ENCODE measurements at regions not wholly inside any gene's neighbourhood (a gene's known extent, or its start where the extent isn't known, plus 50 kb on each side); places are given as distances from the start of the nearest gene placed in this dataset.

DNA sequence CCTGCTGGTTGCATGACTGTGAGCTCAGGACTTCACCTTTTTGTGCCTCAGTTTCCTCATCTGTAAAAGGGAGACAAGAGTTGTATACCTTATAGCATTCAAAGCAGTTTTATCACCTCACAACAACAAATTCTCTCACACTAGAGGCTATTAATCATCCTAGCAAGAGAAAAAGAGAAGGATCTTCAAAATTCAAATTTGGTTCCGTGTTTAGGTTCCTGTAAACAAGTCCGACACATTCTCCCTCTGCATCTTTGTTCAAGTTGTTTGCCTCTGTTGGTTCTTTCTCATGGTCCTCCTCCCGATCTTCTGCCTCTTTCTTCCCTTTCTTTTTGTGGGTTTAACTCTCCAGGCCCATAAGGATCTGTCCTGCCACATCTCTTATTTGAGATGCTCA, 218.0 kb downstream of the PIK3R1 start (continued):
- TF ChIP-seq ZNF347 (CRISPR knock-in tag; IDR thresholded peaks at IDR 0.05; ENCODE audit: low read depth) (no peak), ZBTB7A (IDR thresholded peaks at IDR 0.05; ENCODE audit: borderline replicate concordance, control insufficient read depth, low read depth, low read length) (no peak)

DNA sequence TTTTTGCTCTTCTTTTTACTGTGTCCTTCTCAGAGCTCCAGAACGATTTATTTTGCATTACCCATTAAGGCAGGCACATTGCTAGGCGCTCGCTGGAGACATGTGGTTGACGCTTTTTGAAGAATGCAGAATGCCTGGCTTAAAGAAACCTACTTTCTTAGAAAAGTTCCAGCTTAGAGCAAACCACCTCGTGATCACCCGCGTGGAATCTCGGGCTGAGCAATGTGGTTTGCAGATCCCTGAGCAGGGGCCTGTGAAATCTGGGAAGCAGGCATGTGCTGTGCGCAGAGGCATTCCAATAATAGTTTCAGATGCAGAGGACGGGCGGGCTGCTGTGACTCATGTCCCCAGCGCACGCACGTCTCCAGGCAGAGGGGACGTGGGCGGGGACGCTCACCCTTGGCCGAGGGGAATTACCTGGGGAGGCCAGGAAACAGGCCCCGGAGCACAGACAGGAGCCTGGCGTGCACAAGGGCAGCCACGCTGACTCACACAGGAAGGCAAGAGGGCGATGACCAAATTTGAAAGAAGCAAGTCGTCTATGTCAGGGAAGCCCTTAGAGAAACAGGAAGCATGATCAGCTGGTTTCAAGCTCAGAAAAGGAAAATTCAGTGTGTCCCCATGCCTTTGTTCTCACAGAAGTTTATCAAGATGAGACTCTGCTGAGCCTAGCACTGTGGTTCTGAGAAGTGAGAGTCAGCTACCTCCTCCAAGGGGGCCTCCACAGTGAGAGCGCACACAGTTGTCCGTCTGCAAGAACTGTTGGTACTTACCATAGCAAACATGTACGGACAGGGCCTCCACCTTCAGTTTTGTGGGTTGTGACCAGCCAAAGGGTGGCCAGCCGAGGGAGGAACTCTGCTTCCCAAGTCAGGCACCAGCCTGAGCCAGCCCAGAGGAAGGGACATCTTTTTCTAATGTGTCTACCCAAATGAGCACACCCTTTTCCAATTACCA, 218.6 kb downstream of the PIK3R1 start:
- H3K9ac ChIP-seq (ENCODE audit: insufficient read depth in 1 of 2, low read depth in 2 of 2, low read length in 2 of 2): peak overlapping the region; percentile 78
- H3K79me2 ChIP-seq (ENCODE audit: control insufficient read depth, insufficient read depth, low read length): no peaks in the 10 kb centered on the region
- FAIRE-seq (peak; percentile 91), ATAC-seq (peak; percentile 92), DNase-seq (ENCODE audit: extremely low read depth in 1 of 4, low spot score in 3 of 4) (peak; percentile 85 to 91 (median 86))
- peak overlapping the region; percentile 80 for H3K4me2 ChIP-seq (ENCODE audit: insufficient read depth, low read length)
- H3K9me1 ChIP-seq (ENCODE audit: control insufficient read depth, insufficient read depth, low read length): no peaks in the 10 kb centered on the region
- ChIA-PET CTCF (ENCODE audit: low intra/inter-chr PET ratio) (no interaction called here), POLR2A (interaction anchor here (0.6 to 3.1 kb wide), 8 partner anchors 10 to 624 kb away, joined by 3 to 10 read pairs (median 5); no protein-coding TSS in a partner anchor)
- no TSS peak for BruUV-seq (replicated peaks)
- intact Hi-C loops (cut with micrococcal nuclease): no loop called here
- no peaks in the 10 kb centered on the region for H3K9me3 ChIP-seq (replicated peaks; ENCODE audit: control insufficient read depth, insufficient read depth, low read depth, low read length)
- in situ Hi-C loops (cut with MboI): no loop called here
- H3K27me3 ChIP-seq (ENCODE audit: control insufficient read depth in 2 of 2, insufficient read depth in 2 of 2, low read length in 2 of 2): no peaks in the 10 kb centered on the region
- H4K20me1 ChIP-seq (replicated peaks; ENCODE audit: control insufficient read depth, insufficient read depth, low read length): no peaks in the 10 kb centered on the region
- 11% methylated on average over 27 of the region's 27 CpGs for WGBS (ENCODE audit: insufficient coverage, low coverage, missing lambda C conversion rate)
- H3K27ac ChIP-seq (ENCODE audit: extremely low read depth, low read depth, low read length): peak overlapping the region; percentile 96
- no peak overlapping the region for H3K4me3 ChIP-seq
- H3K36me3 ChIP-seq (ENCODE audit: control insufficient read depth, insufficient read depth, low read length): no peaks in the 10 kb centered on the region
- H2AFZ ChIP-seq (ENCODE audit: low read depth, low read length): peak overlapping the region; percentile 98
- H3K4me1 ChIP-seq (replicated peaks in 1 of 2; ENCODE audit: control insufficient read depth in 2 of 2, insufficient read depth in 2 of 2, low read length in 2 of 2): peaks cover 19 to 56% of the 10 kb centered on the region in 2 experiments
- TF ChIP-seq RB1 (IDR thresholded peaks at IDR 0.05; ENCODE audit: low read depth) (0 out of 2 replicates have a peak, but pooled peaks have one; percentile 3), ZFP36 (IDR thresholded peaks at IDR 0.05; ENCODE audit: low read depth, low read length, partially characterized antibody) (peak; percentile 77), NCOA4 (IDR thresholded peaks at IDR 0.05; ENCODE audit: partially characterized antibody) (no peak), KDM2B (CRISPR knock-in tag; IDR thresholded peaks at IDR 0.05) (no peak), ZNF408 (CRISPR knock-in tag; IDR thresholded peaks at IDR 0.05; ENCODE audit: low read depth) (no peak), SOX6 (IDR thresholded peaks at IDR 0.05) (peak; percentile 94), BACH1 (tag; IDR thresholded peaks at IDR 0.05) (peak; percentile 53; the same call in 1 of the 2 replicates), SMAD1 (IDR thresholded peaks at IDR 0.05; ENCODE audit: low read depth, low read length, partially characterized antibody) (peak; percentile 19)
- TF ChIP-seq, protein P1, sequence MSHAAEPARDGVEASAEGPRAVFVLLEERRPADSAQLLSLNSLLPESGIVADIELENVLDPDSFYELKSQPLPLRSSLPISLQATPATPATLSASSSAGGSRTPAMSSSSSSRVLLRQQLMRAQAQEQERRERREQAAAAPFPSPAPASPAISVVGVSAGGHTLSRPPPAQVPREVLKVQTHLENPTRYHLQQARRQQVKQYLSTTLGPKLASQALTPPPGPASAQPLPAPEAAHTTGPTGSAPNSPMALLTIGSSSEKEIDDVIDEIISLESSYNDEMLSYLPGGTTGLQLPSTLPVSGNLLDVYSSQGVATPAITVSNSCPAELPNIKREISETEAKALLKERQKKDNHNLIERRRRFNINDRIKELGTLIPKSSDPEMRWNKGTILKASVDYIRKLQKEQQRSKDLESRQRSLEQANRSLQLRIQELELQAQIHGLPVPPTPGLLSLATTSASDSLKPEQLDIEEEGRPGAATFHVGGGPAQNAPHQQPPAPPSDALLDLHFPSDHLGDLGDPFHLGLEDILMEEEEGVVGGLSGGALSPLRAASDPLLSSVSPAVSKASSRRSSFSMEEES (CRISPR knock-in tag; IDR thresholded peaks at IDR 0.05): peak; percentile 54
- TF ChIP-seq, protein P2, sequence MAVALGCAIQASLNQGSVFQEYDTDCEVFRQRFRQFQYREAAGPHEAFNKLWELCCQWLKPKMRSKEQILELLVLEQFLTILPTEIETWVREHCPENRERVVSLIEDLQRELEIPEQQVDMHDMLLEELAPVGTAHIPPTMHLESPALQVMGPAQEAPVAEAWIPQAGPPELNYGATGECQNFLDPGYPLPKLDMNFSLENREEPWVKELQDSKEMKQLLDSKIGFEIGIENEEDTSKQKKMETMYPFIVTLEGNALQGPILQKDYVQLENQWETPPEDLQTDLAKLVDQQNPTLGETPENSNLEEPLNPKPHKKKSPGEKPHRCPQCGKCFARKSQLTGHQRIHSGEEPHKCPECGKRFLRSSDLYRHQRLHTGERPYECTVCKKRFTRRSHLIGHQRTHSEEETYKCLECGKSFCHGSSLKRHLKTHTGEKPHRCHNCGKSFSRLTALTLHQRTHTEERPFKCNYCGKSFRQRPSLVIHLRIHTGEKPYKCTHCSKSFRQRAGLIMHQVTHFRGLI (CRISPR knock-in tag; IDR thresholded peaks at IDR 0.05): no peak
- TF ChIP-seq, protein P3, sequence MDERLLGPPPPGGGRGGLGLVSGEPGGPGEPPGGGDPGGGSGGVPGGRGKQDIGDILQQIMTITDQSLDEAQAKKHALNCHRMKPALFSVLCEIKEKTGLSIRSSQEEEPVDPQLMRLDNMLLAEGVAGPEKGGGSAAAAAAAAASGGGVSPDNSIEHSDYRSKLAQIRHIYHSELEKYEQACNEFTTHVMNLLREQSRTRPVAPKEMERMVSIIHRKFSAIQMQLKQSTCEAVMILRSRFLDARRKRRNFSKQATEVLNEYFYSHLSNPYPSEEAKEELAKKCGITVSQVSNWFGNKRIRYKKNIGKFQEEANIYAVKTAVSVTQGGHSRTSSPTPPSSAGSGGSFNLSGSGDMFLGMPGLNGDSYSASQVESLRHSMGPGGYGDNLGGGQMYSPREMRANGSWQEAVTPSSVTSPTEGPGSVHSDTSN (CRISPR knock-in tag; IDR thresholded peaks at IDR 0.05; ENCODE audit: low read depth): no peak
- TF ChIP-seq, protein P3 (tag; conservative IDR thresholded peaks at IDR 0.05; ENCODE audit: low read depth): 0 out of 2 replicates have a peak, but pooled peaks have one; percentile 4

All from K562 (cell line).